Common myeloid progenitor, CD34-positive (primary cell): ENCODE measurements at regions not wholly inside any gene's neighbourhood (a gene's known extent, or its start where the extent isn't known, plus 50 kb on each side); places are given as distances from the start of the nearest gene placed in this dataset.

Experiments used
- CTCF ChIA-PET: fragments of 350-600 bp; sonication (Branson Sonifier 250); formaldehyde crosslinking; loops from one replicate; lab custom pipeline; 2021; ENCODE audit warnings: antibody characterized with exemption; lab: Charles Lee
- POLR2A ChIA-PET: fragments of 350-600 bp; sonication (Branson Sonifier 250); formaldehyde crosslinking; loops from one replicate; lab custom pipeline; 2021; ENCODE audit warnings: antibody characterized with exemption; lab: Charles Lee
- DNase-seq, 3 donors: peaks; one replicate each; pipeline versions ENCODE4 v3.0.0 to v3.0.0-alpha.2; 2013
- H3K27ac ChIP-seq, 2 experiments: 1 replicate in 1 of 2; 2 replicates in 1 of 2; pipeline ENCODE4 v1.7.0; 2013; ENCODE audit warnings: inconsistent platforms in 2 of 2, low read length in 2 of 2, mild to moderate bottlenecking in 2 of 2, low read depth in 1 of 2, moderate library complexity in 1 of 2; ENCODE audit not compliant: severe bottlenecking in 2 of 2, insufficient read depth in 1 of 2, poor library complexity in 1 of 2
- H3K27me3 ChIP-seq, 5 experiments: replicated peaks in 2 of 5; 1 replicate in 3 of 5; 2 replicates in 2 of 5; pipeline versions ENCODE4 v1.6.1 to v1.7.0; 2013; ENCODE audit warnings: low read length in 4 of 5, mild to moderate bottlenecking in 2 of 5, moderate library complexity in 2 of 5, inconsistent platforms in 1 of 5; ENCODE audit not compliant: insufficient read depth in 5 of 5, control insufficient read depth in 4 of 5
- H3K36me3 ChIP-seq, 4 experiments: 1 replicate in 2 of 4; 2 replicates in 2 of 4; pipeline versions ENCODE4 v1.6.1 to v1.7.0; 2013; ENCODE audit warnings: low read length in 3 of 4, control low read depth in 1 of 4, mild to moderate bottlenecking in 1 of 4; ENCODE audit not compliant: control insufficient read depth in 4 of 4, insufficient read depth in 4 of 4
- H3K4me1 ChIP-seq, 4 experiments: 1 replicate in 3 of 4; 2 replicates in 1 of 4; pipeline versions ENCODE4 v1.6.1 to v1.7.1; 2013; ENCODE audit warnings: low read length in 3 of 4, mild to moderate bottlenecking in 3 of 4, control low read depth in 1 of 4, inconsistent platforms in 1 of 4, moderate library complexity in 1 of 4; ENCODE audit not compliant: control insufficient read depth in 4 of 4, insufficient read depth in 4 of 4; ENCODE audit errors: control extremely low read depth in 1 of 4
- H3K4me3 ChIP-seq, 7 experiments: 1 replicate in 4 of 7; 2 replicates in 3 of 7; pipeline versions ENCODE4 v1.5.1 to v1.7.0; 2013; ENCODE audit warnings: mild to moderate bottlenecking in 7 of 7, low read length in 6 of 7, moderate library complexity in 6 of 7, inconsistent platforms in 2 of 7, low read depth in 2 of 7, control low read depth in 1 of 7; ENCODE audit not compliant: insufficient read depth in 4 of 7, control insufficient read depth in 1 of 7; ENCODE audit errors: extremely low read depth in 1 of 7
- H3K9me3 ChIP-seq, 5 experiments: 1 replicate in 4 of 5; 2 replicates in 1 of 5; pipeline versions ENCODE4 v1.6.1 to v1.7.1; 2013; ENCODE audit warnings: low read length in 4 of 5, mild to moderate bottlenecking in 2 of 5, inconsistent platforms in 1 of 5, low read depth in 1 of 5, moderate library complexity in 1 of 5; ENCODE audit not compliant: control insufficient read depth in 4 of 5, insufficient read depth in 2 of 5; ENCODE audit errors: control extremely low read depth in 1 of 5
- WGBS: methylation state at CpG from one replicate; pipeline ENCODE4 v1.1.5; 2013; ENCODE audit not compliant: insufficient coverage; 5-methylcytosine and 5-hydroxymethylcytosine counted together

DNA sequence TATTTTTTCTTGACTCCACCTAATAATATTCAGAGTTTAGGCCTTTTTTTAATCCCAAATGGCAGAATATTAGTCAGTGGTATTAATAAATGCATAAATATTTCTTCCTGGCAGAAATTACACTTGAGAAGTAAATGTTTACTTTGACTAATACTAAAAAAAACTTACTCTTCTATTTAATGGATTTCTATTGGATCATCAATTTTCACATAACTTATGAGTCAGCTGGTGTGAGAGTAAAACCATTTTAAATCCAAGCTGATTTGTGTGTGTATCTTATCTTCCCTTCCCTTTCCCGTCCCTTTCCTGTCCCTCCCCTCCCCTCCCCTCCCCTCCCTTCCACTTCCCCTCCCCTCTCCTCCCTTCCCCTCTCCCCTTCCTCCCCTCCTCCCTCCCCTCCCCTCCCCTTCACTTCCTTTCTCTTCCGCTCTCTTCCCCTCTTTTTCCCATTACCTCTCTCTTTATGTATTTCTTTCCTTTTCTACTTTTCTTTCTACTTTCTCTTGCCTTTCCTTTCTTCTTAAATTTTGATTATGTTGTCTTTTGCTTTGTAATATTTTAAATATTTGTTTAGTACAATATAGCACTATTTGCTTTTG, 630.1 kb upstream of the EPHA5 start:
- no CpG with 5 or more reads among the region's 2 CpGs for WGBS
- DNase-seq = no peak
- Histone ChIP-seq H3K9me3 (no peaks in the 10 kb centered on the region), H3K27ac (no peak overlapping the region), H3K36me3 (no peaks in the 10 kb centered on the region), H3K4me3 (no peak overlapping the region), H3K4me1 (no peaks in the 10 kb centered on the region), H3K27me3 (no peaks in the 10 kb centered on the region)
- ChIA-PET CTCF (no interaction called here), POLR2A (no interaction called here)

DNA sequence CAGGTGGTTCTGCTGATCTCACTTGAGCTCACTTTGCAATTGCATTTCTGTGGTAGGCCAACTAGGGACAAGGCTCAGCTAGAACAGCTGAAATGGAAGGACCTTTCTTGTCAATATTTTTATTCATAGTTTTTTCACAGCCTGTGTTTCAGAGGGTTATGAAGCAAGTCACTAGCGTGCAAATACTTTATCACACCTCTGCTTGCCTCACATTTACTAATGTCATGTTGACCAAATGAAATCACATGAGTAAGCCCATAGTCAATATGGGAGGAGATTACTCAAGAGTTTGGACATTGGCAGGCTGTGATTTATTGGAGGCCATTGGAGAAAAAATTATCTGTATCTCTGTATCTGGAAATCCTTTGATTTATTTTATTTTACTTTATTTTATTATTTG, 628.3 kb upstream of the EPHA5 start:
- H3K9me3 ChIP-seq = no peaks in the 10 kb centered on the region
- no peak overlapping the region for H3K27ac ChIP-seq
- H3K4me3 ChIP-seq = no peak overlapping the region
- no peaks in the 10 kb centered on the region for H3K27me3 ChIP-seq
- WGBS = no CpG with 5 or more reads among the region's 1 CpG
- no peaks in the 10 kb centered on the region for H3K4me1 ChIP-seq
- CTCF ChIA-PET = no interaction called here
- no peak for DNase-seq
- POLR2A ChIA-PET = no interaction called here
- no peaks in the 10 kb centered on the region for H3K36me3 ChIP-seq

DNA sequence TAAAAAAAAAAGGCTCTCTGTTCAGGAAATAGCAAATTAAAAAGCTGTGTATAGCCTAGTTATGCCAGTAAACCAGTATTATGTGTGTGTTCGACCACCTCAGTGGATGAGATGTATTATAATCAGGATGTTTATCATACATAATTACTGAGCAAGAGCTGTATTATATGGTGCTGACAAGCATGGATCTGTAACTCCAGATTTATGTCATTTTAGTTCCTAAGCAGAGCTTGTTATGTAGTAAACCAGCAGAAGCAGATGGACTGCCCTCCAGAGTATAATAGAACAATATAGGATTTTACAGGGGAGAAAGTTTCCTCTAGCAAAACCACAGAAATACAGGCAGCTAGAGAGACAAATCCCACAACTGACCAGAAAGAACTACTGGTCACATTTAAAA, 627.4 kb upstream of the EPHA5 start:
- POLR2A ChIA-PET = no interaction called here
- no CpG with 5 or more reads among the region's 1 CpG for WGBS
- H3K9me3 ChIP-seq = no peaks in the 10 kb centered on the region

DNA sequence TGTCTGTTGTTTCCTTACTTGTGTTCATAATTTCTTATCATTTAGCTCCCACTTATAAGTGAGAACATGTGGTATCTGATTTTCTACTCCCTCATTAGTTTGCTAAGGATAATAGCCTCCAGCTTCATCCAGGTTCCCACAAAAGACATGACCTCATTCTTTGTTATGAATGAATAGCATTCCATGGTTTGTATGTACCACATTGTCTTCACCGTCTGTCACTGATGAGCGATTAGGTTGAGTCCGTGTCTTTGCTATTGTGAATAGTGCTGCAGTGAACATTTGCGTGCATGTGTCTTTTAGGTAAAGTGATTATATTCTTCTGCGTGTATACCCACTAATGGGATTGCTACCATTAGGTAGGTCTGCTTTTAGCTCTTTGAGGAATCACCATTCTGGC, 624.3 kb upstream of the EPHA5 start:
- Histone ChIP-seq H3K4me3 (no peak overlapping the region), H3K36me3 (no peaks in the 10 kb centered on the region), H3K27ac (no peak overlapping the region), H3K4me1 (no peaks in the 10 kb centered on the region), H3K9me3 (no peaks in the 10 kb centered on the region), H3K27me3 (no peaks in the 10 kb centered on the region)
- ChIA-PET POLR2A (no interaction called here), CTCF (no interaction called here)
- WGBS = no CpG with 5 or more reads among the region's 5 CpGs
- DNase-seq = no peak

More for the DNA sequence above, 627.4 kb upstream of the EPHA5 start:
- Histone ChIP-seq H3K27me3 (no peaks in the 10 kb centered on the region), H3K4me3 (no peak overlapping the region), H3K4me1 (no peaks in the 10 kb centered on the region), H3K36me3 (no peaks in the 10 kb centered on the region), H3K27ac (no peak overlapping the region)
- CTCF ChIA-PET = no interaction called here
- no peak for DNase-seq

DNA sequence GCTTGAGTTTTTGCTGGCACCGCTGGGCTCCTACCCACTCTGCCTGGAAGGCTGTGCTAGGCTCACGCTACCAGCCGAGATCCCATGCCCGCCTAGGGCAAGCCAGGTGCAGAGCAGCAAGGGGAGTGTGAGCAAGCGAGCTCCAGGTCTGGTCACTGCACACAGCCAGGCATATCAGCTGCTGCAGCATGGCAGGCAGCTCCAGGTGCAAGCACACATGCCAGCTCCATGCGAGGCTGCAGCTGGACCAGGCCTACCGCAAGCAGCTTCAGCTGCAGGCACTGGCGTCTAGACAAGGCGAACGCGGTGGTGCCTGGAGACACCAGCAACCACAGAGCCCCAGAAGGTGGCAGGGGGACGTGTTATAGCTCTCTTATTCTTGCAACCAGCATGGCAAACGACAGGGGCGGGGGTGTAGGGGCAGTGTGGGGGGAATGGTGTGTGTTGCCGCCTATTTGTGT, 614.7 kb upstream of the EPHA5 start:
- H3K27me3 ChIP-seq = no peaks in the 10 kb centered on the region
- 91% methylated on average over 12 of the region's 15 CpGs for WGBS
- ChIA-PET POLR2A (no interaction called here), CTCF (no interaction called here)
- H3K36me3 ChIP-seq = no peaks in the 10 kb centered on the region
- DNase-seq = no peak
- H3K27ac ChIP-seq = no peak overlapping the region
- no peak overlapping the region for H3K4me3 ChIP-seq
- H3K9me3 ChIP-seq = no peaks in the 10 kb centered on the region
- no peaks in the 10 kb centered on the region for H3K4me1 ChIP-seq

DNA sequence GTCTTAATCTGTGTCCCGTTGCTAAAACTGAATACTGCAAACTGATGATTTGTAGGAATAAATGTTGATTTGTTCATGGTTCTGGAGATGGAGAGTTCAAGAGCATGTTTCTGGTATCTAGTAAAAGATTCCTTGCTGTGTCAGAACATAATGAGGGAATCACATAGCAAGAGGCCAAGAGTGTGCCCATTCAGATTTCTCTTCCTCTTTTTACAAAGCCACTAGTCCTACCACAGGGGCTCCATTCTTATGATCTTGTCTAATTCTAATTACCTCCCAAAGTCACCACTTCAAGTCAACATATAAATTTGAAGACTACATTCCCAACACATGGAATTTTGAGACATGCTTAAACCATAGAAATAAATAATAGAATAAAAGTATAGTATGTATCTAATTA, 608.8 kb upstream of the EPHA5 start:
- H3K4me1 ChIP-seq = no peaks in the 10 kb centered on the region
- no peaks in the 10 kb centered on the region for H3K9me3 ChIP-seq
- no peak overlapping the region for H3K4me3 ChIP-seq
- H3K27ac ChIP-seq = no peak overlapping the region
- H3K27me3 ChIP-seq = no peaks in the 10 kb centered on the region
- DNase-seq = no peak
- WGBS = 100% methylated on average over 1 of the region's 1 CpG
- CTCF ChIA-PET = no interaction called here
- H3K36me3 ChIP-seq = no peaks in the 10 kb centered on the region
- POLR2A ChIA-PET = no interaction called here

DNA sequence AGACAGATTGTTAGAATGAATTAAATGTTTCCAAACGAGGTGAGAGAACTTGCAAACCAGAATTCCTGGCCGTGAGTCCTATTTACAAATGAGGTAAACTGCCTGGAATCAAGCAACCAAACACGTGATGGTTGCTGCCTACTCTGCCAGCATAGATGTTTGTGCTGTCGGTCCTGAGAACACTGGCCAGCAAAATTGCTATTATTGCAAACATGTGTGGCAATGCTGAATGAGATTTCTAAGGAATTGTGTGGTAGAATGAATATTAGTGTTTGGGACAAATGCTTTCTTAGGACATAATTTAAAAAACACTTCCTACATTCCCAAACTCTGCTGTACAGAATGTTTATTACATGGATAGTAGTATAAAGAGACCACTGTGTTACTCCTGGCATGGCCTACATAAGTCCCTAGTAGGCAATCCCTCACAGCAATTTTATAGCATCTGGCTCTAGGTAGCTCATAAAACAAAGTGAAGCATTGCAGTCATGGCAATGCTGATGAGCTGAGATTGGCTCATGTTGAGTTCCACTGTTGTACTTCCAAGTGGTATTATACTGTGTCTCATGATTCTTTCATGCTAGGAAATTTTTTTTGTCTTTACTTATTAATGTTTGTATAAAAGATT, 605.2 kb upstream of the EPHA5 start:
- no peaks in the 10 kb centered on the region for H3K4me1 ChIP-seq
- WGBS = 70% methylated on average over 3 of the region's 4 CpGs
- no peak overlapping the region for H3K27ac ChIP-seq
- ChIA-PET CTCF (no interaction called here), POLR2A (no interaction called here)
- H3K36me3 ChIP-seq = no peaks in the 10 kb centered on the region
- no peaks in the 10 kb centered on the region for H3K9me3 ChIP-seq
- H3K27me3 ChIP-seq = no peaks in the 10 kb centered on the region
- H3K4me3 ChIP-seq = no peak overlapping the region
- no peak for DNase-seq
